ENCODE measurements at regions not wholly inside any gene's neighbourhood (a gene's known extent, or its start where the extent isn't known, plus 50 kb on each side); places are given as distances from the start of the nearest gene placed in this dataset.

DNA sequence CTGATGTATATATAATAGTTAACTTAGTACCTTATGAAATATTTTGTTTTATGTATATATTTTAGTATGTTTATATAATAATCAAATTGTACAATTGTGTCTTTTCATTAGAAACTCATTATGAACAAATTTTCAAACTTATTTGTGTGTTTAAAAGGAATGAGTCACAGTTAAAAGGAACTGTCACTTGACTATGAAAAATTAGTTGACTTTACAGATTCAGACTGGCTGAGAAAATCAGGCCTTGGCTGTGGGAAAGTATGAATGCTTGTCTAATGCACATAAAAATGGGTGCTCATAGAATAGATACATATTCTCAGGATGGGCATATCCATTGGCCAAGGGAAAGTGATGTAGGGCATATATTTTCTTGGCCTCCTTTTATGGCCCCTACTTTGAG is 576.8 kb downstream of the SATB2 start (continued):
- no peak for TF ChIP-seq ZNF266 (tag by site-specific recombination; IDR thresholded peaks at IDR 0.05; ENCODE audit: low read depth)
- TF ChIP-seq ZNF664 (tag by site-specific recombination; IDR thresholded peaks at IDR 0.05), result no peak
- TF ChIP-seq WT1 (tag by site-specific recombination; IDR thresholded peaks at IDR 0.05), result no peak
- TF ChIP-seq ZNF791 (tag by site-specific recombination; IDR thresholded peaks at IDR 0.05), result no peak
- no peak for TF ChIP-seq TCF7L2 (IDR thresholded peaks at IDR 0.05; ENCODE audit: borderline replicate concordance, low read depth, low read length)
- no peak for TF ChIP-seq ZNF561 (tag by site-specific recombination; IDR thresholded peaks at IDR 0.05; ENCODE audit: borderline replicate concordance)

DNA sequence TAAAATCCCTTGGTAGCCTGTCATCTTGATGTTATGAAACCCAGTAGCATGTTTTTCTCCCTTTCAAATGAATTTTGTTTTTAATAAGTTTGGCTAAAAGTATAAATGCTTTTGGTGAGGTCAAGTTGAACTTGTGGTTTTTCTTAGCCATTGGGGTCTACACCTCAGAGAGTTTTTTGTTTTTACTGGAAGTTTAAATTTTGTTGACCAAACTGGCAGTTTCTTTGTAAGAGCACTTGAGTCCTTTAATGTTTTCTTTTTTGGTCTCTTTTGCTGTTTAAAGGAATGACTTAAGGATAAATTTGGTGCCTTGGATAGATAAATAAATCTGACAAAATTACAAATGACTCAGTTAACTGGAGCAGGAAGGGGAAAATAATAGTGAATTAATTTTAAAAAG is 577.3 kb downstream of the SATB2 start:
- H3K36me3 ChIP-seq (ENCODE audit: control insufficient read depth in 2 of 2, insufficient read depth in 1 of 2, low read length in 2 of 2), result no peaks in the 10 kb centered on the region
- H3K9me3 ChIP-seq (ENCODE audit: control insufficient read depth, insufficient read depth, low read depth, low read length), result no peaks in the 10 kb centered on the region
- H3K4me3 ChIP-seq (ENCODE audit: low read depth, low read length), result no peak overlapping the region
- ChIA-PET CTCF (no interaction called here), POLR2A (no interaction called here)
- TF ChIP-seq ZNF140 (tag by site-specific recombination; IDR thresholded peaks at IDR 0.05) (no peak), ZNF214 (tag by site-specific recombination; IDR thresholded peaks at IDR 0.05; ENCODE audit: borderline replicate concordance) (no peak), ZNF324 (tag by site-specific recombination; IDR thresholded peaks at IDR 0.05) (no peak), ZBTB1 (tag by site-specific recombination; IDR thresholded peaks at IDR 0.05) (no peak), ZNF114 (tag by site-specific recombination; IDR thresholded peaks at IDR 0.05) (no peak), ZNF843 (tag by site-specific recombination; IDR thresholded peaks at IDR 0.05) (no peak)
- TF ChIP-seq, protein P1, sequence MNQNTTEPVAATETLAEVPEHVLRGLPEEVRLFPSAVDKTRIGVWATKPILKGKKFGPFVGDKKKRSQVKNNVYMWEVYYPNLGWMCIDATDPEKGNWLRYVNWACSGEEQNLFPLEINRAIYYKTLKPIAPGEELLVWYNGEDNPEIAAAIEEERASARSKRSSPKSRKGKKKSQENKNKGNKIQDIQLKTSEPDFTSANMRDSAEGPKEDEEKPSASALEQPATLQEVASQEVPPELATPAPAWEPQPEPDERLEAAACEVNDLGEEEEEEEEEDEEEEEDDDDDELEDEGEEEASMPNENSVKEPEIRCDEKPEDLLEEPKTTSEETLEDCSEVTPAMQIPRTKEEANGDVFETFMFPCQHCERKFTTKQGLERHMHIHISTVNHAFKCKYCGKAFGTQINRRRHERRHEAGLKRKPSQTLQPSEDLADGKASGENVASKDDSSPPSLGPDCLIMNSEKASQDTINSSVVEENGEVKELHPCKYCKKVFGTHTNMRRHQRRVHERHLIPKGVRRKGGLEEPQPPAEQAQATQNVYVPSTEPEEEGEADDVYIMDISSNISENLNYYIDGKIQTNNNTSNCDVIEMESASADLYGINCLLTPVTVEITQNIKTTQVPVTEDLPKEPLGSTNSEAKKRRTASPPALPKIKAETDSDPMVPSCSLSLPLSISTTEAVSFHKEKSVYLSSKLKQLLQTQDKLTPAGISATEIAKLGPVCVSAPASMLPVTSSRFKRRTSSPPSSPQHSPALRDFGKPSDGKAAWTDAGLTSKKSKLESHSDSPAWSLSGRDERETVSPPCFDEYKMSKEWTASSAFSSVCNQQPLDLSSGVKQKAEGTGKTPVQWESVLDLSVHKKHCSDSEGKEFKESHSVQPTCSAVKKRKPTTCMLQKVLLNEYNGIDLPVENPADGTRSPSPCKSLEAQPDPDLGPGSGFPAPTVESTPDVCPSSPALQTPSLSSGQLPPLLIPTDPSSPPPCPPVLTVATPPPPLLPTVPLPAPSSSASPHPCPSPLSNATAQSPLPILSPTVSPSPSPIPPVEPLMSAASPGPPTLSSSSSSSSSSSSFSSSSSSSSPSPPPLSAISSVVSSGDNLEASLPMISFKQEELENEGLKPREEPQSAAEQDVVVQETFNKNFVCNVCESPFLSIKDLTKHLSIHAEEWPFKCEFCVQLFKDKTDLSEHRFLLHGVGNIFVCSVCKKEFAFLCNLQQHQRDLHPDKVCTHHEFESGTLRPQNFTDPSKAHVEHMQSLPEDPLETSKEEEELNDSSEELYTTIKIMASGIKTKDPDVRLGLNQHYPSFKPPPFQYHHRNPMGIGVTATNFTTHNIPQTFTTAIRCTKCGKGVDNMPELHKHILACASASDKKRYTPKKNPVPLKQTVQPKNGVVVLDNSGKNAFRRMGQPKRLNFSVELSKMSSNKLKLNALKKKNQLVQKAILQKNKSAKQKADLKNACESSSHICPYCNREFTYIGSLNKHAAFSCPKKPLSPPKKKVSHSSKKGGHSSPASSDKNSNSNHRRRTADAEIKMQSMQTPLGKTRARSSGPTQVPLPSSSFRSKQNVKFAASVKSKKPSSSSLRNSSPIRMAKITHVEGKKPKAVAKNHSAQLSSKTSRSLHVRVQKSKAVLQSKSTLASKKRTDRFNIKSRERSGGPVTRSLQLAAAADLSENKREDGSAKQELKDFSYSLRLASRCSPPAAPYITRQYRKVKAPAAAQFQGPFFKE (tag by site-specific recombination; IDR thresholded peaks at IDR 0.05; ENCODE audit: borderline replicate concordance), result no peak
- TF ChIP-seq, protein P2, sequence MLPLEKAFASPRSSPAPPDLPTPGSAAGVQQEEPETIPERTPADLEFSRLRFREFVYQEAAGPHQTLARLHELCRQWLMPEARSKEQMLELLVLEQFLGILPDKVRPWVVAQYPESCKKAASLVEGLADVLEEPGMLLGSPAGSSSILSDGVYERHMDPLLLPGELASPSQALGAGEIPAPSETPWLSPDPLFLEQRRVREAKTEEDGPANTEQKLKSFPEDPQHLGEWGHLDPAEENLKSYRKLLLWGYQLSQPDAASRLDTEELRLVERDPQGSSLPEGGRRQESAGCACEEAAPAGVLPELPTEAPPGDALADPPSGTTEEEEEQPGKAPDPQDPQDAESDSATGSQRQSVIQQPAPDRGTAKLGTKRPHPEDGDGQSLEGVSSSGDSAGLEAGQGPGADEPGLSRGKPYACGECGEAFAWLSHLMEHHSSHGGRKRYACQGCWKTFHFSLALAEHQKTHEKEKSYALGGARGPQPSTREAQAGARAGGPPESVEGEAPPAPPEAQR (tag by site-specific recombination; IDR thresholded peaks at IDR 0.05), result no peak
- TF ChIP-seq, protein P3, sequence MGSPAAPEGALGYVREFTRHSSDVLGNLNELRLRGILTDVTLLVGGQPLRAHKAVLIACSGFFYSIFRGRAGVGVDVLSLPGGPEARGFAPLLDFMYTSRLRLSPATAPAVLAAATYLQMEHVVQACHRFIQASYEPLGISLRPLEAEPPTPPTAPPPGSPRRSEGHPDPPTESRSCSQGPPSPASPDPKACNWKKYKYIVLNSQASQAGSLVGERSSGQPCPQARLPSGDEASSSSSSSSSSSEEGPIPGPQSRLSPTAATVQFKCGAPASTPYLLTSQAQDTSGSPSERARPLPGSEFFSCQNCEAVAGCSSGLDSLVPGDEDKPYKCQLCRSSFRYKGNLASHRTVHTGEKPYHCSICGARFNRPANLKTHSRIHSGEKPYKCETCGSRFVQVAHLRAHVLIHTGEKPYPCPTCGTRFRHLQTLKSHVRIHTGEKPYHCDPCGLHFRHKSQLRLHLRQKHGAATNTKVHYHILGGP (tag by site-specific recombination; IDR thresholded peaks at IDR 0.05), result no peak
- no peak overlapping the region for H3K27ac ChIP-seq (ENCODE audit: extremely low read depth, low read depth, low read length)
- no peaks in the 10 kb centered on the region for H3K4me1 ChIP-seq (ENCODE audit: control insufficient read depth, insufficient read depth, low read length)

DNA sequence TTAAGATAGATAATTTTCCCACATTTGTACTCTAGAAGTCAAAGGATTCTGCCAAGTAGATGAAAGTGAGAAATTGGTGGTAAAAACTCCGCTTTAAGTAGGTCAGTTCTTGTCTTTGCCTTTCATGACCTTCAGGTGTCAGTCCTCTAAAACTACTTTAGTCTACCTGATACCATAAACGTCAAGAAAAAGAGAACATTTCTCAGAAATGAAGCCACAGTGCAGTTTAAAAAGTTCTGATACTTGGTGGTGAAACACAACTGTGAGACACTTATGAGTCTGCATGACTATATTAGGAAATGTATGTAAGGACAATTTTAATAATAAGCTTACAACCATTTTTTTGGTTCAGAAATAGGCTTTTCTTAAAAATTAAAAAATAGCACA is 583.3 kb downstream of the SATB2 start:
- Histone ChIP-seq H3K27ac (ENCODE audit: extremely low read depth, low read depth, low read length) (no peak overlapping the region), H3K9me3 (ENCODE audit: control insufficient read depth, insufficient read depth, low read depth, low read length) (no peaks in the 10 kb centered on the region), H3K36me3 (ENCODE audit: control insufficient read depth in 2 of 2, insufficient read depth in 1 of 2, low read length in 2 of 2) (no peaks in the 10 kb centered on the region), H3K4me1 (ENCODE audit: control insufficient read depth, insufficient read depth, low read length) (no peaks in the 10 kb centered on the region), H3K4me3 (ENCODE audit: low read depth, low read length) (no peak overlapping the region)
- ChIA-PET POLR2A (no interaction called here), CTCF (interaction anchor here (0.7 to 0.9 kb wide), 2 partner anchors 27 to 611 kb away, joined by 3 read pairs; no protein-coding TSS in a partner anchor)
- TF ChIP-seq MZF1 (tag by site-specific recombination; IDR thresholded peaks at IDR 0.05; ENCODE audit: borderline replicate concordance) (no peak), KLF1 (tag by site-specific recombination; IDR thresholded peaks at IDR 0.05) (no peak), KLF8 (tag by site-specific recombination; IDR thresholded peaks at IDR 0.05) (no peak), TRIM28 (IDR thresholded peaks at IDR 0.05; ENCODE audit: borderline replicate concordance, low read length) (no peak), ZNF623 (tag by site-specific recombination; IDR thresholded peaks at IDR 0.05) (no peak), ZNF664 (tag by site-specific recombination; IDR thresholded peaks at IDR 0.05) (no peak)
- TF ChIP-seq, protein P4, sequence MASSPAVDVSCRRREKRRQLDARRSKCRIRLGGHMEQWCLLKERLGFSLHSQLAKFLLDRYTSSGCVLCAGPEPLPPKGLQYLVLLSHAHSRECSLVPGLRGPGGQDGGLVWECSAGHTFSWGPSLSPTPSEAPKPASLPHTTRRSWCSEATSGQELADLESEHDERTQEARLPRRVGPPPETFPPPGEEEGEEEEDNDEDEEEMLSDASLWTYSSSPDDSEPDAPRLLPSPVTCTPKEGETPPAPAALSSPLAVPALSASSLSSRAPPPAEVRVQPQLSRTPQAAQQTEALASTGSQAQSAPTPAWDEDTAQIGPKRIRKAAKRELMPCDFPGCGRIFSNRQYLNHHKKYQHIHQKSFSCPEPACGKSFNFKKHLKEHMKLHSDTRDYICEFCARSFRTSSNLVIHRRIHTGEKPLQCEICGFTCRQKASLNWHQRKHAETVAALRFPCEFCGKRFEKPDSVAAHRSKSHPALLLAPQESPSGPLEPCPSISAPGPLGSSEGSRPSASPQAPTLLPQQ (tag by site-specific recombination; IDR thresholded peaks at IDR 0.05), result no peak
- TF ChIP-seq, protein P5, sequence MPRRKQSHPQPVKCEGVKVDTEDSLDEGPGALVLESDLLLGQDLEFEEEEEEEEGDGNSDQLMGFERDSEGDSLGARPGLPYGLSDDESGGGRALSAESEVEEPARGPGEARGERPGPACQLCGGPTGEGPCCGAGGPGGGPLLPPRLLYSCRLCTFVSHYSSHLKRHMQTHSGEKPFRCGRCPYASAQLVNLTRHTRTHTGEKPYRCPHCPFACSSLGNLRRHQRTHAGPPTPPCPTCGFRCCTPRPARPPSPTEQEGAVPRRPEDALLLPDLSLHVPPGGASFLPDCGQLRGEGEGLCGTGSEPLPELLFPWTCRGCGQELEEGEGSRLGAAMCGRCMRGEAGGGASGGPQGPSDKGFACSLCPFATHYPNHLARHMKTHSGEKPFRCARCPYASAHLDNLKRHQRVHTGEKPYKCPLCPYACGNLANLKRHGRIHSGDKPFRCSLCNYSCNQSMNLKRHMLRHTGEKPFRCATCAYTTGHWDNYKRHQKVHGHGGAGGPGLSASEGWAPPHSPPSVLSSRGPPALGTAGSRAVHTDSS (tag by site-specific recombination; IDR thresholded peaks at IDR 0.05), result no peak
